Right atrium auricular region (tissue), 2 donors: ENCODE measurements at regions not wholly inside any gene's neighbourhood (a gene's known extent, or its start where the extent isn't known, plus 50 kb on each side); places are given as distances from the start of the nearest gene placed in this dataset.

ENCODE experiments used
- DNase-seq: peaks from one replicate; pipeline ENCODE4 v3.0.0-alpha.2; 2019; ENCODE audit warnings: low spot score
- H3K27ac ChIP-seq, 2 donors: fragments of 200-600 bp; sonication (generic); 1 replicate in 1 of 2; 2 replicates in 1 of 2; pipeline ENCODE4 v1.5.1; 2016 to 2019
- H3K27me3 ChIP-seq, 2 donors: fragments of 200-600 bp; sonication (generic); one replicate each; pipeline versions ENCODE4 v1.5.1 to v1.6.0; 2017 to 2019
- H3K36me3 ChIP-seq: fragments of 200-600 bp; sonication (generic); one replicate; pipeline ENCODE4 v1.5.1; 2016
- H3K4me1 ChIP-seq, 2 donors: fragments of 200-600 bp; sonication (generic); one replicate each; pipeline versions ENCODE4 v1.5.1 to v1.6.0; 2017 to 2019
- H3K4me3 ChIP-seq, 2 donors: fragments of 200-600 bp; sonication (generic); 1 replicate in 1 of 2; 2 replicates in 1 of 2; pipeline ENCODE4 v1.5.1; 2017 to 2019; ENCODE audit warnings: mild to moderate bottlenecking in 1 of 2, moderate library complexity in 1 of 2
- H3K9me3 ChIP-seq, 2 donors: fragments of 200-600 bp; sonication (generic); one replicate each; pipeline ENCODE4 v1.5.1; 2019
- CTCF ChIP-seq, 2 donors: fragments of 200-600 bp; sonication (generic); IDR thresholded peaks; one replicate each; pipeline ENCODE4 v1.5.1; 2019; ENCODE audit warnings: antibody characterized with exemption in 2 of 2

GRCh38 chr3:98999675-99000074 lies 98.2 kb upstream of the DCBLD2 start:
- Histone ChIP-seq H3K36me3 (no peaks in the 10 kb centered on the region), H3K27ac (no peak overlapping the region), H3K4me1 (no peaks in the 10 kb centered on the region), H3K4me3 (no peak overlapping the region), H3K27me3 (no peaks in the 10 kb centered on the region), H3K9me3 (no peaks in the 10 kb centered on the region)
- no peak for TF ChIP-seq CTCF (IDR thresholded peaks at IDR 0.05)
- DNase-seq: no peak

- no peak overlapping the region for H3K27ac ChIP-seq
- no peaks in the 10 kb centered on the region for H3K9me3 ChIP-seq
- no peak overlapping the region for H3K4me3 ChIP-seq
- DNase-seq: no peak
- H3K36me3 ChIP-seq: no peaks in the 10 kb centered on the region
- TF ChIP-seq CTCF (IDR thresholded peaks at IDR 0.05): peak; percentile 42 to 78
- H3K27me3 ChIP-seq: no peaks in the 10 kb centered on the region
- no peaks in the 10 kb centered on the region for H3K4me1 ChIP-seq
These were observed 92.8 kb upstream of the DCBLD2 start for GRCh38 chr3:98994128-98994762.

GRCh38 chr3:98991393-98991792 lies 89.9 kb upstream of the DCBLD2 start:
- no peaks in the 10 kb centered on the region for H3K9me3 ChIP-seq
- H3K4me3 ChIP-seq: no peak overlapping the region
- no peaks in the 10 kb centered on the region for H3K27me3 ChIP-seq
- H3K4me1 ChIP-seq: no peaks in the 10 kb centered on the region
- H3K36me3 ChIP-seq: no peaks in the 10 kb centered on the region
- DNase-seq: no peak
- TF ChIP-seq CTCF (IDR thresholded peaks at IDR 0.05): no peak
- no peak overlapping the region for H3K27ac ChIP-seq

GRCh38 chr3:98990657-98991056 lies 89.2 kb upstream of the DCBLD2 start:
- no peak overlapping the region for H3K27ac ChIP-seq
- H3K36me3 ChIP-seq: no peaks in the 10 kb centered on the region
- H3K27me3 ChIP-seq: no peaks in the 10 kb centered on the region
- no peak for DNase-seq
- no peaks in the 10 kb centered on the region for H3K9me3 ChIP-seq
- TF ChIP-seq CTCF (IDR thresholded peaks at IDR 0.05): no peak
- no peak overlapping the region for H3K4me3 ChIP-seq
- peaks cover 0 to 6% of the 10 kb centered on the region in 2 donors for H3K4me1 ChIP-seq

GRCh38 chr3:98986073-98986472 lies 84.6 kb upstream of the DCBLD2 start:
- Histone ChIP-seq H3K4me3 (no peak overlapping the region), H3K9me3 (no peaks in the 10 kb centered on the region), H3K27me3 (no peaks in the 10 kb centered on the region), H3K36me3 (no peaks in the 10 kb centered on the region), H3K4me1 (peaks cover 0 to 8% of the 10 kb centered on the region in 2 donors), H3K27ac (peak overlapping the region; percentile 7 to 54)
- no peak for DNase-seq
- no peak for TF ChIP-seq CTCF (IDR thresholded peaks at IDR 0.05)

GRCh38 chr3:98985431-98985830 lies 83.9 kb upstream of the DCBLD2 start:
- H3K4me1 ChIP-seq: peaks cover 0 to 8% of the 10 kb centered on the region in 2 donors
- H3K9me3 ChIP-seq: no peaks in the 10 kb centered on the region
- DNase-seq: no peak
- TF ChIP-seq CTCF (IDR thresholded peaks at IDR 0.05): no peak
- H3K27ac ChIP-seq: peak overlapping the region; percentile 7 to 54
- H3K27me3 ChIP-seq: no peaks in the 10 kb centered on the region
- no peaks in the 10 kb centered on the region for H3K36me3 ChIP-seq
- H3K4me3 ChIP-seq: no peak overlapping the region
